ENCODE measurements at regions not wholly inside any gene's neighbourhood (a gene's known extent, or its start where the extent isn't known, plus 50 kb on each side); places are given as distances from the start of the nearest gene placed in this dataset.

DNA sequence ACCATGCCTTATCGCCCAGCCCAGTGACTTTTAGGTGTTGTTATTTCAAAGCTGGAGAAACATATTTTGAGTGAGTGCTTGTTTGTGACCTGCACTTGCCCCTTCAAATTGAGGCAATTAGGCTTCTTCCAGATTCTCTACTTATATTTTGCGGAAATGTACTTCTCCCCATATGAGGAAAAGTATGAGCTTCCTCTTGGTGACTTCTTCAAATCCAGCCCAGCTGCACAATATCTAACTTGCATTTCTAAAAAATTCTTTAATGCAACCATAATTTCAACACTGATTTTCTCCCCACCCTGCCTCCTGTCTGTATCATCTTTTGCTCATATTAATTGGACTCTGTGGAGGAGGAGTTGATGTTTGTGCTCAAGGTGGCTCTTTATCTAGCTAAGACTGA is 391.2 kb upstream of the POU3F3 start:
- Histone ChIP-seq H3K4me1 (no peaks in the 10 kb centered on the region), H3K27ac (no peak overlapping the region), H3K4me3 (no peak overlapping the region), H3K9me3 (peaks cover 0 to 7% of the 10 kb centered on the region in 2 donors), H3K36me3 (no peaks in the 10 kb centered on the region), H3K27me3 (no peaks in the 10 kb centered on the region)
- ATAC-seq (no peak), DNase-seq (no peak)
- intact Hi-C loops (cut with DNase I), result no loop called here
- no peak for TF ChIP-seq CTCF (IDR thresholded peaks at IDR 0.05)

GRCh38 chr2:104465981-104466380 is 387.9 kb upstream of the POU3F3 start:
- no peak for DNase-seq
- H3K4me1 ChIP-seq, result no peaks in the 10 kb centered on the region
- no peaks in the 10 kb centered on the region for H3K9me3 ChIP-seq
- no peak overlapping the region for H3K27ac ChIP-seq
- no peaks in the 10 kb centered on the region for H3K27me3 ChIP-seq
- TF ChIP-seq CTCF (IDR thresholded peaks at IDR 0.05), result no peak
- H3K4me3 ChIP-seq, result no peak overlapping the region
- no peaks in the 10 kb centered on the region for H3K36me3 ChIP-seq
- intact Hi-C loops (cut with DNase I), result no loop called here
- ATAC-seq, result no peak

DNA sequence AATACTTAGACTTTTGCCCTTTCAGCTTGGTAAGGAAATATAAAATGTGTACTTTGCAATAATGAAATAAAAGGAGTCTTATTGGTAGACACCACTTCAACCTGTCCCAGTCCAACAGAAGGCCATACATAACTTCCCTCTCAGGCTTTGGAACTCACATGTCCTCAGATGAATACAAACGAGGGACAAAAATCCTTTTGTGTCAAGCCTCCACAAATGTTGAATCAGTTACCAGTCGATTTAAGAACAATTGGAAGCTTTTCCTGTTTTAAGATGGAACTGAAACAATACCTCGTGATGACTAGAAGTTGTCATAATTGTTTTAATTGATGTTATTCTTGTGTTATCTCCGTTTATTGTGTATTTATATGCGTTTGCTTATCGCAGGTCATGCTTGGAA is 385.1 kb upstream of the POU3F3 start:
- Histone ChIP-seq H3K9me3 (no peaks in the 10 kb centered on the region), H3K36me3 (no peaks in the 10 kb centered on the region), H3K27me3 (no peaks in the 10 kb centered on the region), H3K27ac (no peak overlapping the region), H3K4me3 (no peak overlapping the region), H3K4me1 (no peaks in the 10 kb centered on the region)
- TF ChIP-seq CTCF (IDR thresholded peaks at IDR 0.05), result no peak
- intact Hi-C loops (cut with DNase I), result no loop called here
- DNase-seq (no peak), ATAC-seq (no peak)

GRCh38 chr2:104472076-104472475 is 381.8 kb upstream of the POU3F3 start:
- H3K9me3 ChIP-seq, result no peaks in the 10 kb centered on the region
- H3K27me3 ChIP-seq, result no peaks in the 10 kb centered on the region
- intact Hi-C loops (cut with DNase I), result no loop called here
- no peak for ATAC-seq
- no peak for TF ChIP-seq CTCF (IDR thresholded peaks at IDR 0.05)
- no peak overlapping the region for H3K27ac ChIP-seq
- no peaks in the 10 kb centered on the region for H3K36me3 ChIP-seq
- H3K4me3 ChIP-seq, result no peak overlapping the region
- H3K4me1 ChIP-seq, result no peaks in the 10 kb centered on the region
- DNase-seq, result no peak

GRCh38 chr2:104473546-104473945 is 380.4 kb upstream of the POU3F3 start:
- ATAC-seq, result no peak
- no peaks in the 10 kb centered on the region for H3K36me3 ChIP-seq

More at GRCh38 chr2:104473546-104473945, 380.4 kb upstream of the POU3F3 start:
- TF ChIP-seq CTCF (IDR thresholded peaks at IDR 0.05), result no peak
- Histone ChIP-seq H3K27ac (no peak overlapping the region), H3K27me3 (no peaks in the 10 kb centered on the region), H3K4me1 (no peaks in the 10 kb centered on the region), H3K4me3 (no peak overlapping the region), H3K9me3 (no peaks in the 10 kb centered on the region)
- DNase-seq, result no peak
- intact Hi-C loops (cut with DNase I), result no loop called here

Measured in left lung (tissue), 4 donors.